ENCODE measurements at regions not wholly inside any gene's neighbourhood (a gene's known extent, or its start where the extent isn't known, plus 50 kb on each side); places are given as distances from the start of the nearest gene placed in this dataset.

DNA sequence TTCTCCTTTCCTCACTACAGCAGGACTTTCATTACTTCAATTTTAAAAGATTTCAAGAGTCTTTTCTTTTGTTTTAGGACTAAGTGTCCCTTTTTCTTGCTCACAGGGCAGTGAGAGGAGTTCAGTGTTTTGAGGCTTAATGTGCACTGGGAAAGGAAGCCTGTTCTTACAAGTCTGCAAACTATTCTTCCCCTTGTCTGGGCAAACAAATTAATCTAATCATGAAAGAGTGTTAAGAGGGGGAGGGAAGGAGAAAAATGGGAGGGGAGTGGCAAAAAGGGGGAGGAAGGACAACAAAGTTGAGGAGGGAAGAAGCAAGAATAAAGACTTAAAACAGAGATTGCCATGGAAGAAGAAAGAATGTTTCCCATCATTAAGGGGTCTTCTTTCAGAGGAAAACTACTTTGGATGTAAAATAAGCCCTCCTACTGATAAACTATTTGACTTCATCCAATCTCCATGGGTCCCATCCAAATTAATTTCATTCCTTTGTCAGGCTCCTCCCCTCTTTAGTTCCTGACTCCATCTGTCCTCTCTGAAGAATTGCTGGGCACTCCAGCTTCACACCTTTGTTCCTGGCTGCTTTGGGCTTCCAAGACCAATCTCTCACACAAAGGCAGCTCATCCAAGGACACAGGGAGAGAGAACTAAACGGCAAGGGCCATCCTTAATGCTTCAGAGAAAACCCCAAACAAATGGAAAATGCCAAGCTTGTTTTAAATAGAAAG is 244.5 kb downstream of the TPBG start:
- no peak for TF ChIP-seq CTCF (IDR thresholded peaks at IDR 0.05)
- TF ChIP-seq, protein P1, sequence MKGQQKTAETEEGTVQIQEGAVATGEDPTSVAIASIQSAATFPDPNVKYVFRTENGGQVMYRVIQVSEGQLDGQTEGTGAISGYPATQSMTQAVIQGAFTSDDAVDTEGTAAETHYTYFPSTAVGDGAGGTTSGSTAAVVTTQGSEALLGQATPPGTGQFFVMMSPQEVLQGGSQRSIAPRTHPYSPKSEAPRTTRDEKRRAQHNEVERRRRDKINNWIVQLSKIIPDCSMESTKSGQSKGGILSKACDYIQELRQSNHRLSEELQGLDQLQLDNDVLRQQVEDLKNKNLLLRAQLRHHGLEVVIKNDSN (CRISPR knock-in tag; IDR thresholded peaks at IDR 0.05): no peak
- TF ChIP-seq ARID4B (CRISPR knock-in tag; IDR thresholded peaks at IDR 0.05; ENCODE audit: borderline replicate concordance): no peak
- no peak for TF ChIP-seq USF2 (CRISPR knock-in tag; IDR thresholded peaks at IDR 0.05)
- TF ChIP-seq, protein P2, sequence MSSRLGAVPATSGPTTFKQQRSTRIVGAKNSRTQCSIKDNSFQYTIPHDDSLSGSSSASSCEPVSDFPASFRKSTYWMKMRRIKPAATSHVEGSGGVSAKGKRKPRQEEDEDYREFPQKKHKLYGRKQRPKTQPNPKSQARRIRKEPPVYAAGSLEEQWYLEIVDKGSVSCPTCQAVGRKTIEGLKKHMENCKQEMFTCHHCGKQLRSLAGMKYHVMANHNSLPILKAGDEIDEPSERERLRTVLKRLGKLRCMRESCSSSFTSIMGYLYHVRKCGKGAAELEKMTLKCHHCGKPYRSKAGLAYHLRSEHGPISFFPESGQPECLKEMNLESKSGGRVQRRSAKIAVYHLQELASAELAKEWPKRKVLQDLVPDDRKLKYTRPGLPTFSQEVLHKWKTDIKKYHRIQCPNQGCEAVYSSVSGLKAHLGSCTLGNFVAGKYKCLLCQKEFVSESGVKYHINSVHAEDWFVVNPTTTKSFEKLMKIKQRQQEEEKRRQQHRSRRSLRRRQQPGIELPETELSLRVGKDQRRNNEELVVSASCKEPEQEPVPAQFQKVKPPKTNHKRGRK (CRISPR knock-in tag; IDR thresholded peaks at IDR 0.05; ENCODE audit: borderline replicate concordance): no peak
- no peak for TF ChIP-seq ZNF317 (CRISPR knock-in tag; IDR thresholded peaks at IDR 0.05; ENCODE audit: borderline replicate concordance, low read depth)
- no peak for TF ChIP-seq TP53 (CRISPR knock-in tag; IDR thresholded peaks at IDR 0.05)
- TF ChIP-seq SP1 (CRISPR knock-in tag; conservative IDR thresholded peaks at IDR 0.05): no peak
- TF ChIP-seq JUN (CRISPR knock-in tag; IDR thresholded peaks at IDR 0.05): no peak
- no peak for TF ChIP-seq ZNF232 (CRISPR knock-in tag; IDR thresholded peaks at IDR 0.05)
- no peak for TF ChIP-seq NR3C1 (CRISPR knock-in tag; conservative IDR thresholded peaks at IDR 0.05; ENCODE audit: low read depth)
- no peak for TF ChIP-seq TEAD4 (CRISPR knock-in tag; IDR thresholded peaks at IDR 0.05)
